ENCODE measurements at regions not wholly inside any gene's neighbourhood (a gene's known extent, or its start where the extent isn't known, plus 50 kb on each side); places are given as distances from the start of the nearest gene placed in this dataset.

DNA sequence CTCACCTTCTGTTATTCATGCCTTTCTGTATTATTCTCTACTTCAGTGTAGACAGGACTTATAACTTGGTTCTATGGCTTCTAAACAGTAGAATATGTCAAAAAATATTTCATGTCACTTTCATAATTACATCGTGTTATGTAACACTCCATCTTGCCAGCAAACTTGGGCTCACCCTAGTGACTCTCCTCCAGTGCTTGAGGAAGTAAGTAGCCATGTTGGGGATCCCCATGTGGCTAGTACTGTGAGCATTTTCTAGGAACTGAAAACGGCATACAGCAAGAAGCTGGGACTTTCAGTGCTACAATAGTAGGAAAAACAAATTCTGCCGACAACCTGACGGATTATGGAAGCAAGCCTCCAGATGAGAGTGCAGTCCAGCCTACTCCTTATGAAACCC lies 495.6 kb downstream of the SLITRK6 start:
- TF ChIP-seq, protein P1, sequence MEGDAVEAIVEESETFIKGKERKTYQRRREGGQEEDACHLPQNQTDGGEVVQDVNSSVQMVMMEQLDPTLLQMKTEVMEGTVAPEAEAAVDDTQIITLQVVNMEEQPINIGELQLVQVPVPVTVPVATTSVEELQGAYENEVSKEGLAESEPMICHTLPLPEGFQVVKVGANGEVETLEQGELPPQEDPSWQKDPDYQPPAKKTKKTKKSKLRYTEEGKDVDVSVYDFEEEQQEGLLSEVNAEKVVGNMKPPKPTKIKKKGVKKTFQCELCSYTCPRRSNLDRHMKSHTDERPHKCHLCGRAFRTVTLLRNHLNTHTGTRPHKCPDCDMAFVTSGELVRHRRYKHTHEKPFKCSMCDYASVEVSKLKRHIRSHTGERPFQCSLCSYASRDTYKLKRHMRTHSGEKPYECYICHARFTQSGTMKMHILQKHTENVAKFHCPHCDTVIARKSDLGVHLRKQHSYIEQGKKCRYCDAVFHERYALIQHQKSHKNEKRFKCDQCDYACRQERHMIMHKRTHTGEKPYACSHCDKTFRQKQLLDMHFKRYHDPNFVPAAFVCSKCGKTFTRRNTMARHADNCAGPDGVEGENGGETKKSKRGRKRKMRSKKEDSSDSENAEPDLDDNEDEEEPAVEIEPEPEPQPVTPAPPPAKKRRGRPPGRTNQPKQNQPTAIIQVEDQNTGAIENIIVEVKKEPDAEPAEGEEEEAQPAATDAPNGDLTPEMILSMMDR (conservative IDR thresholded peaks at IDR 0.05), result no peak
- no peak for TF ChIP-seq ZFX (IDR thresholded peaks at IDR 0.05)

DNA sequence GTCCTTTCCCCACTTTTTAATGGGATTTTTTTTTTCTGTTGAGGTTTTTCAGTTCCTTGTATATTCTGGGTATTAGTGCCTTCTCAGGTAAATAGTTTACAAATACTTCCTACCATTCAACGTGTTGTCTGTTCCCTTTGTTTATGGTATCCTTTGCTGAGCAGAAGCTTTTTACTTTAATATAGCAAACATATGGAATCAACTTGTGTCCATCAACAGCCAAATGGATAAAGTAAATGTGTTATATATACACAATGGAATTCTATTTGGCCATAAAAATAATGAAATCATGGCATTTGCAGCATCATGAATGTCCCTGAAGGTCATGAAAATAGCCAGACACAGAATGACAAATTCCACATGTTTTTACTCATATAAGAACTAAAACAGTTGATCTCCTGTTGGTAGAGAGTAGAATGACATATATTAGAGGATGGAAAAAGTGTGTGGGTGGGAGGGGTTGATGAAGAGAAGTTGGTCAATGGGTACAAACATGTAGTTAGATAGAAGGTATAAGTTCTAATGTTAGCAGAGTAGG lies 500.8 kb downstream of the SLITRK6 start:
- H3K27ac ChIP-seq, result no peak overlapping the region
- TF ChIP-seq ZFX (IDR thresholded peaks at IDR 0.05), result no peak
- TF ChIP-seq, protein P1 (conservative IDR thresholded peaks at IDR 0.05), result no peak

More for the DNA sequence above, 495.6 kb downstream of the SLITRK6 start:
- no peak overlapping the region for H3K27ac ChIP-seq

DNA sequence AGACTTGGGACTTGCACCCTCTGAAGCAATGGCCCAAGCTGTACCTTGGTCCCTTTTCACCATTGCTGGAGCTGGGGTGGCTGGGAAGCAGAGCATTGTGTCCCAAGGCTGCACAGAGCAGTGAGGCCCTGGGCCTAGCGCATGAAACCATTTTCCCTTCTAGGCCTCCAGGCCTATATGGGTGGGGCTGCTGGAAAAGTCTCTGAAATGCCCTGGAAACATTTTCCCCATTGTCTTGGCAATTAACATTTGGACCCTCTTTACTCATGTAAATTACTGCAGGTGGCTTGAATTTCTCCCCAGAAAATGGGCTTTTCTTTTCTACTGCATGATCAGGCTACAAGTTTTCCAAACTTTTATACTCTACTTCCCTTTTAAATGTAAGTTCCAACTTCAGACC lies 510.5 kb downstream of the SLITRK6 start:
- TF ChIP-seq ZFX (IDR thresholded peaks at IDR 0.05), result no peak
- TF ChIP-seq, protein P1 (conservative IDR thresholded peaks at IDR 0.05), result no peak
- H3K27ac ChIP-seq, result no peak overlapping the region

DNA sequence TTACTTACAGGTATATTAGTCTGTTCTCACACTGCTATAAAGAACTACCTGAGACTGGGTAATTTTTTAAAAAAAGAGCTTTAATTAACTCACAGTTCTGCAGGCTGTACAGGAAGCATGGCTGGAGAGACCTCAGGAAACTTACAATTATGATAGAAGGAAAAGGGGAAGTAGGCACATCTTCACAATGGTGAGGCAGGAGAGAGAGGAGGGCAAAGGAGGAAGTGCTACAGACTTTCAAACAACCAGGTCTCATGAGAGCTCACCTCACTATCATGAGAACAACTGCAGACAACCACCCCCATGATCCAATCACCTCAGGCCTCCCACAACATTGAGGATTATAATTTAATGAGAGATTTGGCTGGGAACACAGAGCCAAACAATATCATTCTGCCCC lies 511.7 kb downstream of the SLITRK6 start:
- TF ChIP-seq, protein P1 (conservative IDR thresholded peaks at IDR 0.05), result no peak
- no peak for TF ChIP-seq ZFX (IDR thresholded peaks at IDR 0.05)
- H3K27ac ChIP-seq, result no peak overlapping the region

DNA sequence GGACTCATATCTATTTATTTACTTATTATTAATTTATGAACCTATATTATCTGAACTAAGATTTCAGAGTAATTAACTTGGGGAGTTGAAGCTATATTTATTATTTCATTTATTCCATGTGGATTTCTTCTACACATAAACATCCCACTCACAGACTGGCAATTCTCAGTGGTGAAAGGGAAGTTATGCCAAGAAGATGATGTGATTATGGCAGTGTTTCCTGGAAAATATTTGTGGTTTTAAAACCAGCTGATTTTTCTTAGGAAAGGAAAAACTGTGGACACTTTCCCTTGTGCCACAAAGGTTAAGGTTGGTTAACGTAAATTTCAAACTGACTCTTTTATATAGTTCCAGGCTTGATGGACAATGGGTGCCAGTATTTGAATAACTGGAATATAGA lies 513.1 kb downstream of the SLITRK6 start:
- no peak overlapping the region for H3K27ac ChIP-seq

DNA sequence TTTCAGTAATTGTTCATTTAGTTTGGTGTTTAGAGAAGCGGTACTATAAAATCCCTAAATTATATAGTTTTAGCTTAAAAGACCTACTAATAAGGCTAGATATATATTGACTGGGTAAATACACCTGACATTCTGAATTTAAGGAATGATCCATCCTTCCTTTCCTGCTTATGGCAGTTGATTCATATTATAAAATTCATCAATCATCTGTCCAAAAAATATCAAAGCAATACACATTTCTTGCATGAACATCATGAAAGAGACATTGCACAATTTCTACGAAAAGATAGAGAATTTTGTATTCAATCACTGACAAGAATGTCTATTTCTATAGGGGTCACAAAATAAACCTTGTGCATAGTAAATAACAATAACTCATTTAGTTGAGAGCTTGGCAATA lies 514.9 kb downstream of the SLITRK6 start:
- TF ChIP-seq ZFX (IDR thresholded peaks at IDR 0.05), result no peak
- TF ChIP-seq, protein P1 (conservative IDR thresholded peaks at IDR 0.05), result no peak
- H3K27ac ChIP-seq, result no peak overlapping the region

More for the DNA sequence above, 513.1 kb downstream of the SLITRK6 start:
- TF ChIP-seq, protein P1 (conservative IDR thresholded peaks at IDR 0.05), result no peak
- no peak for TF ChIP-seq ZFX (IDR thresholded peaks at IDR 0.05)

DNA sequence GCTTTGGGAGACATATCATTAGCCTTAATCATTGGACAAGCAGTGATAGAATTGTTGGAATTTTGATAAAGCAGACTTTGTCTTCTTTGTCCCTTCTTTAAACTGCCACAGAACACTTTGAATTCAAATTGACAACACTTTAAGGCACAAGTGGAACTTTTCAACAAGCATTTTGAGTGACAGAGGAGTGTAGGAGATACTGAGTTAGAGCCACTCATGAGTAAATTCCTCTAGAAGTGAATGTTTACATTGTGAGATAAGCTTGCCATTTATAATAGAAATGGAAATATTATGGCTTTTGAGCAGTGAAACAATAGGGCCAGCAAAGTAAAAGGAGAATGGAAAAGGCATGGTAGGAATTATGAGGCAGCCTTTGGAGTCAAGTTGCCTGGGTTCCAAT lies 515.8 kb downstream of the SLITRK6 start:
- no peak overlapping the region for H3K27ac ChIP-seq
- TF ChIP-seq, protein P1 (conservative IDR thresholded peaks at IDR 0.05), result no peak
- TF ChIP-seq ZFX (IDR thresholded peaks at IDR 0.05), result no peak
